ENCODE measurements at regions not wholly inside any gene's neighbourhood (a gene's known extent, or its start where the extent isn't known, plus 50 kb on each side); places are given as distances from the start of the nearest gene placed in this dataset.

- Mint-ChIP-seq H3K27ac (no peak overlapping the region), H3K4me3 (no peak overlapping the region), H3K36me3 (no peaks in the 10 kb centered on the region), H3K27me3 (no peaks in the 10 kb centered on the region), H3K4me1 (ENCODE audit: low read depth) (no peaks in the 10 kb centered on the region), H3K9me3 (peaks cover 11% of the 10 kb centered on the region)
- DNase-seq: no peak
- ChIA-PET POLR2A (no interaction called here), CTCF (interaction anchor here (0.6 kb wide), 1 partner anchor 56 kb away, joined by 3 read pairs; no protein-coding TSS in a partner anchor)
- intact Hi-C loops (cut with micrococcal nuclease): no loop called here
These were observed 793.6 kb downstream of the TFAP2A start for GRCh38 chr6:9621276-9621675.

- intact Hi-C loops (cut with micrococcal nuclease): no loop called here
- Mint-ChIP-seq H3K27me3 (no peaks in the 10 kb centered on the region), H3K9me3 (peaks cover 10% of the 10 kb centered on the region), H3K4me3 (no peak overlapping the region), H3K36me3 (no peaks in the 10 kb centered on the region), H3K27ac (no peak overlapping the region), H3K4me1 (ENCODE audit: low read depth) (no peaks in the 10 kb centered on the region)
- DNase-seq: no peak
- CTCF ChIA-PET: no interaction called here
- POLR2A ChIA-PET: no interaction called here
These were observed 794.2 kb downstream of the TFAP2A start for GRCh38 chr6:9620687-9621086.

GRCh38 chr6:9620263-9620662 lies 794.6 kb downstream of the TFAP2A start:
- ChIA-PET CTCF (no interaction called here), POLR2A (no interaction called here)
- Mint-ChIP-seq H3K27ac (no peak overlapping the region), H3K9me3 (peaks cover 6% of the 10 kb centered on the region), H3K36me3 (no peaks in the 10 kb centered on the region), H3K4me1 (ENCODE audit: low read depth) (no peaks in the 10 kb centered on the region), H3K4me3 (no peak overlapping the region), H3K27me3 (no peaks in the 10 kb centered on the region)
- intact Hi-C loops (cut with micrococcal nuclease): no loop called here
- DNase-seq: no peak

- DNase-seq: no peak
- POLR2A ChIA-PET: no interaction called here
- Mint-ChIP-seq H3K27ac (no peak overlapping the region), H3K4me3 (no peak overlapping the region), H3K27me3 (no peaks in the 10 kb centered on the region), H3K36me3 (no peaks in the 10 kb centered on the region), H3K9me3 (peaks cover 3% of the 10 kb centered on the region), H3K4me1 (ENCODE audit: low read depth) (no peaks in the 10 kb centered on the region)
- intact Hi-C loops (cut with micrococcal nuclease): no loop called here
- CTCF ChIA-PET: no interaction called here
These were observed 800.1 kb downstream of the TFAP2A start for GRCh38 chr6:9614778-9615177.

- ChIA-PET POLR2A (no interaction called here), CTCF (no interaction called here)
- Mint-ChIP-seq H3K9me3 (peaks cover 3% of the 10 kb centered on the region), H3K36me3 (no peaks in the 10 kb centered on the region), H3K4me3 (no peak overlapping the region), H3K27me3 (no peaks in the 10 kb centered on the region), H3K27ac (no peak overlapping the region), H3K4me1 (ENCODE audit: low read depth) (no peaks in the 10 kb centered on the region)
- intact Hi-C loops (cut with micrococcal nuclease): no loop called here
- no peak for DNase-seq
These were observed 802.4 kb downstream of the TFAP2A start for GRCh38 chr6:9612489-9612888.

- intact Hi-C loops (cut with micrococcal nuclease): no loop called here
- no peak for DNase-seq
- H3K4me3 Mint-ChIP-seq: no peak overlapping the region
- no peaks in the 10 kb centered on the region for H3K4me1 Mint-ChIP-seq (ENCODE audit: low read depth)
- no peaks in the 10 kb centered on the region for H3K36me3 Mint-ChIP-seq
- H3K27me3 Mint-ChIP-seq: no peaks in the 10 kb centered on the region
- ChIA-PET CTCF (no interaction called here), POLR2A (no interaction called here)
- no peak overlapping the region for H3K27ac Mint-ChIP-seq
- peaks cover 3% of the 10 kb centered on the region for H3K9me3 Mint-ChIP-seq
These were observed 804.1 kb downstream of the TFAP2A start for GRCh38 chr6:9610620-9611415.

GRCh38 chr6:9606435-9607134 lies 808.3 kb downstream of the TFAP2A start:
- Mint-ChIP-seq H3K27me3 (no peaks in the 10 kb centered on the region), H3K27ac (no peak overlapping the region), H3K4me1 (ENCODE audit: low read depth) (no peaks in the 10 kb centered on the region), H3K4me3 (no peak overlapping the region), H3K9me3 (no peaks in the 10 kb centered on the region), H3K36me3 (no peaks in the 10 kb centered on the region)
- intact Hi-C loops (cut with micrococcal nuclease): no loop called here
- no peak for DNase-seq
- ChIA-PET POLR2A (no interaction called here), CTCF (no interaction called here)

GRCh38 chr6:9594746-9595145 lies 820.1 kb downstream of the TFAP2A start:
- Mint-ChIP-seq H3K27ac (no peak overlapping the region), H3K27me3 (no peaks in the 10 kb centered on the region), H3K4me1 (ENCODE audit: low read depth) (no peaks in the 10 kb centered on the region), H3K4me3 (no peak overlapping the region), H3K9me3 (peaks cover 16% of the 10 kb centered on the region), H3K36me3 (no peaks in the 10 kb centered on the region)
- intact Hi-C loops (cut with micrococcal nuclease): no loop called here
- no peak for DNase-seq
- CTCF ChIA-PET: no interaction called here
- POLR2A ChIA-PET: no interaction called here

- H3K36me3 Mint-ChIP-seq: no peaks in the 10 kb centered on the region
- ChIA-PET CTCF (no interaction called here), POLR2A (no interaction called here)
- H3K9me3 Mint-ChIP-seq: peaks cover 16% of the 10 kb centered on the region
- intact Hi-C loops (cut with micrococcal nuclease): no loop called here
- no peaks in the 10 kb centered on the region for H3K4me1 Mint-ChIP-seq (ENCODE audit: low read depth)
- no peak for DNase-seq
- H3K27ac Mint-ChIP-seq: no peak overlapping the region
- no peaks in the 10 kb centered on the region for H3K27me3 Mint-ChIP-seq
- H3K4me3 Mint-ChIP-seq: no peak overlapping the region
These were observed 821.3 kb downstream of the TFAP2A start for GRCh38 chr6:9593554-9593953.

- H3K27ac Mint-ChIP-seq: no peak overlapping the region
- intact Hi-C loops (cut with micrococcal nuclease): no loop called here
- peaks cover 9% of the 10 kb centered on the region for H3K9me3 Mint-ChIP-seq
- H3K4me3 Mint-ChIP-seq: no peak overlapping the region
- CTCF ChIA-PET: no interaction called here
- no peak for DNase-seq
- POLR2A ChIA-PET: no interaction called here
- no peaks in the 10 kb centered on the region for H3K27me3 Mint-ChIP-seq
- H3K4me1 Mint-ChIP-seq (ENCODE audit: low read depth): no peaks in the 10 kb centered on the region
- no peaks in the 10 kb centered on the region for H3K36me3 Mint-ChIP-seq
These were observed 831.0 kb downstream of the TFAP2A start for GRCh38 chr6:9583753-9584352.

GRCh38 chr6:9581155-9581554 lies 833.7 kb downstream of the TFAP2A start:
- H3K4me1 Mint-ChIP-seq (ENCODE audit: low read depth): no peaks in the 10 kb centered on the region
- peaks cover 2% of the 10 kb centered on the region for H3K9me3 Mint-ChIP-seq
- CTCF ChIA-PET: no interaction called here
- no peaks in the 10 kb centered on the region for H3K36me3 Mint-ChIP-seq
- no peak for DNase-seq
- no peak overlapping the region for H3K27ac Mint-ChIP-seq
- intact Hi-C loops (cut with micrococcal nuclease): no loop called here
- no peaks in the 10 kb centered on the region for H3K27me3 Mint-ChIP-seq
- POLR2A ChIA-PET: no interaction called here
- no peak overlapping the region for H3K4me3 Mint-ChIP-seq

- Mint-ChIP-seq H3K27me3 (no peaks in the 10 kb centered on the region), H3K27ac (no peak overlapping the region), H3K4me3 (no peak overlapping the region), H3K36me3 (no peaks in the 10 kb centered on the region), H3K9me3 (no peaks in the 10 kb centered on the region), H3K4me1 (ENCODE audit: low read depth) (no peaks in the 10 kb centered on the region)
- no peak for DNase-seq
- intact Hi-C loops (cut with micrococcal nuclease): no loop called here
- ChIA-PET POLR2A (no interaction called here), CTCF (no interaction called here)
These were observed 838.4 kb downstream of the TFAP2A start for GRCh38 chr6:9576521-9576920.

GRCh38 chr6:9566096-9566495 lies 848.8 kb downstream of the TFAP2A start:
- intact Hi-C loops (cut with micrococcal nuclease): no loop called here
- no peaks in the 10 kb centered on the region for H3K27me3 Mint-ChIP-seq
- DNase-seq: no peak
- H3K36me3 Mint-ChIP-seq: no peaks in the 10 kb centered on the region
- no peak overlapping the region for H3K27ac Mint-ChIP-seq
- POLR2A ChIA-PET: no interaction called here
- no peaks in the 10 kb centered on the region for H3K4me1 Mint-ChIP-seq (ENCODE audit: low read depth)
- CTCF ChIA-PET: no interaction called here
- H3K4me3 Mint-ChIP-seq: no peak overlapping the region
- H3K9me3 Mint-ChIP-seq: peaks cover 5% of the 10 kb centered on the region

Measured in activated CD4-positive, alpha-beta memory T cell treated with anti-CD3 and anti-CD28 coated beads for 36 hours (primary cell).